DOHH2 (cell line): ENCODE measurements at regions not wholly inside any gene's neighbourhood (a gene's known extent, or its start where the extent isn't known, plus 50 kb on each side); places are given as distances from the start of the nearest gene placed in this dataset.

Experiments
- CTCF ChIP-seq: fragments of 200-600 bp; sonication (generic); IDR thresholded peaks from one replicate; pipeline ENCODE4 v1.5.1; 2014; ENCODE audit warnings: antibody characterized with exemption, mild to moderate bottlenecking, low read depth, low read length; ENCODE audit not compliant: poor library complexity, severe bottlenecking
- EZH2phosphoT487 ChIP-seq: fragments of 200-600 bp; sonication (generic); IDR thresholded peaks from 2 replicates; pipeline ENCODE4 v1.6.1; 2017; ENCODE audit warnings: borderline replicate concordance, mild to moderate bottlenecking, antibody characterized with exemption, low read length, moderate library complexity, mixed read lengths

- TF ChIP-seq EZH2phosphoT487 (no peak), CTCF (no peak)
Measured at GRCh38 chr1:208951908-208952307, 631.6 kb upstream of the CAMK1G start.
